ENCODE measurements at regions not wholly inside any gene's neighbourhood (a gene's known extent, or its start where the extent isn't known, plus 50 kb on each side); places are given as distances from the start of the nearest gene placed in this dataset.

DNA sequence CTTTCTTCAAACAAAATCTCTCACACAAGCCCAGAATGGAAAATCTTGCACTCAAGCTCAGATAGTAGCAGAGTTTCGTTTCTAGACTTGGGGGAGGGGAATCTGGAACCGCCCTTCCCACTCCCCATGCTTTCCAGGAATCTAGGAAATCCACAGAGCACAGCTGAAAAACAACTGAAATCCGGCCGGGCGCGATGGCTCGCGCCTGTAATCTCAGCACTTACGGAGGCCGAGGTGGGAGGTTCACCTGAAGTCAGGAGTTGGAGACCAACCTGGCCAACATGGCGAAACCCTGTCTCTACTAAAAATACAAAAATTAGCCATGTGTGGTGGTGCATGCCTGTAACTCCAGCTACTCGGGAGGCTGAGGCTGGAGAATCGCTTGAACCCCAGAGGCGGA is 127.3 kb upstream of the SLC34A2 start:
- no peak for DNase-seq (ENCODE audit: low spot score)

DNA sequence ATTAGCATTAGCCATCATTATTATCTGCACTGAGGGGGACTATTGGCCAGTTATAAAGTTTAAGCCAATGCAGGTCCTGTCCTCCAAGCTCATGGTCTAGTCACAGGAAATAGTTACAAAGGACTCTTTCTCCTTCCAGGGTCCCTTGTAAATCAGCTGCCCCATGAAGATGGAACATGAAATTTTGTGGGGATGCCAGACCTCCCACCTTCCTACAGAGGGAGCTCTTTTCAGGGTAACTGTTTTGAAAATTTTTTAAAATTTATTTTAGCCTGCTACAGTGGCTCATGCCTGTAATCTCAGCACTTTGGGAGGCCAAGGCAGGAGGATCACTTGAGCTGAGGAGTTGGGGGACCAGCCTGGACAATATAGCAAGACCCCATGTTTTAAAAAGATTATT is 124.4 kb upstream of the SLC34A2 start:
- no peak for DNase-seq (ENCODE audit: low spot score)

DNA sequence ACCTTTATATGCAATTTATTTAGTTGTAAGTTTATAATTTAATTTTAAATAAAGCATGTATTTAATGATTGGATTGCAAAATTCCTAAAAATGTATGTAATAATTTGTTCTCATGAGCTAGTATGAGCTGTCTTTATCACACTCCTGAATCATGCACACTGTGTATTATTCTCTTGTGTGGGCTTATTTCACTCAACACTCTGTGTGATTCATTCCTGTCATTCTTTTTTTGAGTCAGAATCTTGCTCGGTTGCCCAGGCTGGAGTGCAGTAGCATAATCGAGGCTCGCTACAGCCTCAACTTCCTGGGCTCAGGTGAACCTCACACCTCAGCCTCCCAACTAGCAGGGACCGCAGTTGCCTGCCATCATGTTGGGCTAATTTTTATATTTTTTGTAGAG is 123.1 kb upstream of the SLC34A2 start:
- no peak for DNase-seq (ENCODE audit: low spot score)

DNA sequence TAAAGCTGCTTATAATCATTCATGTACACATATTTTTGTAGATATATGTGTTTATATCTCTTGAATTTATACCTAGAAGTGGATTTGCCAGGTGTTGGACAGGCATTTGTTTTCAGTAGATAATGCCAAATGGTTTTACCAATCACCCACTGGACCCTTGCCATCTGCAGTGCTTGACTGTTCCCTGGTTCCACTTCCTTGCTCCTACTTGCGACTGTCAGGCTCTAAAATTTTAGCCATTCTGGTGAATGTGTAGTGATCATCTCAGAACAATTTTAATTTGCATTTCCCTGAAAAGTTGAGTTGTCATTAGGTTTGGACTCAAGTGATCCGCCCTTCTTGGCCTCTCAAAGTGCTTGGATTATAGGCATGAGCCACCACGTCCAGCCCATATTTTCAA is 122.4 kb upstream of the SLC34A2 start:
- no peak for DNase-seq (ENCODE audit: low spot score)

DNA sequence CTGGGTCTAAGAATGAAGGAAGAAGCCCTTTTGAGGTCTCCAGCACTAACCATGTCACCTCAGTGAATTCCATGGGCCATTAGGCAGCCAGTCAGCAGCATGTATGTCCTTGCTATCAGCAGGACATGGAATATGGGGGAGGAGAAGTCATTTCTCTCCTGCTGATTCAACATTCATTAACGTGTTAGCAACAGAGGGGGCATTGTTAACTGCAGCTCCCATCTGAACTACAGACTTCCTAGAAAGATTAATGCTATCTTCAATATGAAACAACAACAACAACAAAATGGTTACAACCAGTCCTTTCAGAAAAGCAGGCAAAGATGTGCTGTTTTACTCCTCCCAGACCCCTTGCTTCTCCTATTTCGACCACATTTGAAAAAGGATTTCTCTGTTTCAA is 120.4 kb upstream of the SLC34A2 start:
- DNase-seq (ENCODE audit: low spot score): peak; percentile 12

DNA sequence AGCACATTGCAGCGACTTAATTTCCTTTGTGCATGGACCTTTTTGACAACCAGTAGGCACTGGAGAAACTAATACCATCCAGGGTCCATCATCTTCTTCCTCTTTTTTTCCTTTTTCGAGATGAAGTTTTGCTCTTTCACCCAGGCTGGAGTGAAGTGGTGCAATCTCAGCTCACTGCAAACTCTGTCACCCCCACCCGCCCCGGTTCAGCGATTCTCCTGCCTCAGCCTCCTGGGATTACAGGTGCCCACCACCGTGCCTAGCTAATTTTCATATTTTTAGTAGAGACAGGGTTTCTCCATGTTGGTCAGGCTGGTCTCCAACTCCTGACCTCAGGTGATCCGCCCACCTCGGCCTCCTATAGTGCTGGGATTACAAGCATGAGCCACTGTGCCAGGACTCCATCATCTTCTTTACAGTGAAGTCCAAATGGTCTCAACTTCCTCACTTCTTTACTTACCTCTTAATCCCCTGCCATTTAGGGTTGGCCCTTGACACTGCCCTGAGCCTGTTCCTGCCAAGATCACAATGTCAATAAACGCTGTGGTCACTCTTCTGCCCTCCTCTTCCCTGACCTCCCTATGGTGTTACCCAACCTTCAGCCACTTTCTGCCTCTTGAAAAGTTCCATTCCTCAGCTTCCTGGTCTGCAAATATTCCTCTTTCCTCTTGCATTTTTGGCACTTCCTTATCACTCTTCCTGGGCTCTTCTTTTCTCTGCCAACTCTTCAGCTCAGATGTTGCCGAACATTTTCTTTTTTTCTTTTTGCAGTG is 119.8 kb upstream of the SLC34A2 start:
- DNase-seq (ENCODE audit: low spot score): no peak

DNA sequence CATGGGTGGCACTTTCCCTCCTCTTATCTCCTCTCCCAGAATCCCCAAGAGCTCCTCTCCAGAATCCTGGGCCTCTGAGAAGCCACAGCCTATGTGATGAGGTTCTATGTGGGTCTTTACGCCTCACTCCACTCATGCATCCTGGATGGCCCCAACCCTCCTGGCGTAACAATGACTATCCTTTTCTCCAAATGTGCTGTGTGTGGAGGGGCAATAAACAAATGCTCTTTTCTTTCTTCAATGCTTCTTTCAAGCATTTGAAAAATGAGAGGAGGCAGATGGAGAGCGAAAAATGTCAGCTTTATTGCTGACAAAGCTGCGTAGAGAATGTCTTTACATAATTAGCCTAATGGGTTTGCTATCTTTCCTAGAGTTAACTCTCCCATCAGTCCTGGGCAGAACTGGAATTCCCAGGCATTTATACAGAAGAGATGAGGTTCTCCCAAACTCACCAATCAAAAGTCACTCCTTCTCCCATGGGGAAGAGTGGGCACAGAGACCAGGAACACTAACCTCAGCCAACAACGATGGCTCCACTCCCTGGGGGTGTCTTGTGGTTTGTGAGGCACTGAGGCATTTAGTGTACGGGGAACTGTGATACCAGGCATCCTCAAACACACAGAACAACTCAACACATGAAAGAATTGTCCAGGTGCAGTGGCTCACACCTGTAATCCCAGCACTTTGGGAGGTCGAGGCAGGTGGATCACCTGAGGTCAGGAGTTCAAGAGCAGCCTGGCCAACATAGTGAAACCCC is 118.9 kb upstream of the SLC34A2 start:
- no peak for DNase-seq (ENCODE audit: low spot score)

DNA sequence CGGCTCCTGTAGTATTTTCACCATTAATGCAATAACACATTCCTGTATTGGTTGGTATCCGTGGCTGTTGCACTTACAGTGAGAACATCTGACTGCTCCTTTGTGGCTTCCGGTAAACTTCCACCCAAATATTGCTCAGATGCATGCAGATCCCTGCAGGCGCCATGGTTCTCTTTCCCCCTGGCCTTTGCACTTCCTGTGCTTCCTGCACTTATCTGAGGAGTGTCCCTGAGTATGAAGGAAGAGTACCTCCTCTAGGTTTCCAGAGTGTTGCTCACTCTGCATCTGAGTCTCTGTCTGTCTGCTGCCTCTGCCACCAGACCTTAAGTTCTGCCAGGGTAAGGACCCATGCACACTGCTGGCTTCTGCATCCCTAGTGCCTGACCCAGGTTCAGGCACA is 117.2 kb upstream of the SLC34A2 start:
- no peak for DNase-seq (ENCODE audit: low spot score)

DNA sequence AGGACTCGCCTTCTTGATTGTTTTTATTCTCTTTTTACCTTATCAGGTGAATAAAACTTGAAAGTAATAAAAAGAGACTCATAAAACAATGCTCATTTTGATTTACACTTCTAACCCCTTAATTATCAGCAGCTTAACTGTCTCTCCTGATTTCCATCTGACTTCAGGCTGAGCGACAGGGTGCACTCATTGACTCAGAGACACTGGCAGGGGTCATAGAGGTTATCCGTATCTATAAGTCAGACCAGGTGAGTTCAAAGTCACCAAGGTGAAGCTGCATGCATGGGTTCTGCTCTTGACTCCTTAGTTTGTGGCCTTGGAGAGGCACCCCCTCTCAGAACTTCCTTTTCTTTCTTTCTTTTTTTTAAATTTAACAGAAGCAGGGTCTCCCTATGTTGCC is 116.4 kb upstream of the SLC34A2 start:
- DNase-seq (ENCODE audit: low spot score): no peak

DNA sequence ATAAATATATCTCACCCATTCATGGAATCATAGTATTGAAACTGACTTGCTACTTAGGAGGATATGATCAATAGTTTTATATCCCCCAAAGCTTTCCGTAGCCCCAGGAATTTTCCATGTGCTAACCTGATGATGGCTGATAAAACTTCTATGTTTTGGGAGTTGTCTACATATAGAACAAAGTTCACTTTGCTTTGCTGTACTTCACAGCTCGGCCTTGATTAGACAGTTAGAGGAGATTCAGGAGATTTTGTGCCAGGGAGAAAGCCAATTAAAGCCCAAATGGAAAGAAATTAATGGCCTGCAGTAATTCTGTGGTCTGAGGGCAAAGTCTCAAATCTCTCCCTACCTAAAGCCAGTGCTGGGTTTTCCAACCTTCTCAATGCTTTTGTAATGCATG is 114.9 kb upstream of the SLC34A2 start:
- no peak for DNase-seq (ENCODE audit: low spot score)

DNA sequence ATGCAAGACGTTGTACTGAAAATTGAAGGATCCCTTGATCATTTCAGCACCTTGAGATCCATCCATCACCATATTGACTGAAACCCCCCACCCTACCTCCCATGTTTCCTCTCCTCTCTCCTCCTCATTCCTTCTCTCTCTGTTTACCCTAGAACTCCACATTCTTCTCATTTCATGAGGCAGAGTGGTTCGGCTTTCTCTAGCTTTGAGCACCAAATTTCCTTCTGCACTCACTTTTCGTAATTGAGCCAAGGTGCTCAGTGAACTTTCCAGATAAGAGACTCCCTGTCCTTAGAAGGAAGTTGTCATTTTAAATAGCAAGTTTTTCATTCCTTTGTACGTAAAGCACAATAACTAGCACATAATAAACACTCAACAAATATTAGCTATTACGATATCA is 108.3 kb upstream of the SLC34A2 start:
- no peak for DNase-seq (ENCODE audit: low spot score)

DNA sequence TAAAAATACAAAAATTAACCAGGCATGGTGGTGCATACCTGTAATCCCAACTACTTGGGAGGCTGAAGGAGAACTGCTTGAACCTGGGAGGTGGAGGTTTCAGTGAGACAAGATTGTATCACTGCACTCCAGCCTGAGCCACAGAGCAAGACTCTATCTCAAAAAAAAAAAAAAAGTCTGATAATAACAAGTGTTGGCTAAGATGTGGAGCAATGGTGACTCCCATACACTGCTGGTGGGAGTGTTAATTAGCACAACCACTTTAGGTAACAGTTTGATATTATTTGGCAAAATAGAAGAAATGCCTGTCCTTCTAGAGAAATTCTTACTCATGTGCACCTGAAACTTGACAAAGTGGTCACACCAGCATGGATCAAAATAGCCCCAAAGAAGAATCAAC is 106.2 kb upstream of the SLC34A2 start:
- DNase-seq (ENCODE audit: low spot score): no peak

DNA sequence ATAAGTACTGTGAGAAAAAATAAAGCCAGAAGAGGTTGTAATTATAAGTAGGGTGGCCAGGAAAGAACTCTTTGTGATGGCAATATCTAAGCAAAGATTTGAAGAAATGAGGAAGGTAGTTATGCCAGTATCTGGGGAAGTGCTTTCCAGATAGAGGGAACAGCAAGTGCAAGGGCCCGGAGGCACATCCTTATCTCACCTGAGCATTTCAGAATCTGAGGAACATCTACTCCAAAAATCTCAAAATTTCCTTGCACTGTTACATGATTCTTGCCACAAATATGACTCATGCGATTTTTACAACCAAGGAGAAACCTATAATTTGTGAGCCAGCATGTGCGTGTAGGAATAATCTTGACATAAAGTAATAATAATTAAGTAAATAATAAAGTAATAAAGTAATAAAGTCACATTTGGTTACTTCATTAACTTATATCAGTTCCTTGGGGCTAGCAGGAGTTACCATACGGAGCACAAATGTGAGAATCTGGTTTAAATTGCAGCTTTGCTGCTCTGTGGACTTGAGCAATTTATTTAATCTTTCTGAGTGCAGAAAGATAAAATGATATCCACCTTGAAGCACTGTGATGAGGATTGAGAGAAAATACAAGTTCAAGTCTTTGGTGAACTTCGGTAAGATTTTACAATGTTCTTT is 105.1 kb upstream of the SLC34A2 start:
- DNase-seq (ENCODE audit: low spot score): no peak

DNA sequence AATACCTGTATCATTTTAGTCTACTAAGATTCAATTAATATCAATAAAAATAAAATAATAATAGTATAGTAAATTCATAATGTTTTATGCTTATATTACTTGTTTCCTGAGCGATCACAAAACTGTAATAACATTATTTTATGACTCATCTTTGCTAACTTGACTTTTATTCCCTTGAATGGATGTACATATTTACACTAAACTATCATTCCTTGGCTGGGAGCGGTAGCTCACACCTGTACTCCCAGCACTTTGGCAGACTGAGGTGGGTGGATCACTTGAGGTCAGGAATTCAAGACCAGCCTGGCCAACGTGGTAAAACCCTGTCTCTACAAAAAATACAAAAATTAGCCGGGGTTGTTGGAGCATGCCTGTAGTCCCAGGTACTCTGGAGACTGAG is 104.0 kb upstream of the SLC34A2 start:
- peak; percentile 63 for DNase-seq (ENCODE audit: low spot score)

DNA sequence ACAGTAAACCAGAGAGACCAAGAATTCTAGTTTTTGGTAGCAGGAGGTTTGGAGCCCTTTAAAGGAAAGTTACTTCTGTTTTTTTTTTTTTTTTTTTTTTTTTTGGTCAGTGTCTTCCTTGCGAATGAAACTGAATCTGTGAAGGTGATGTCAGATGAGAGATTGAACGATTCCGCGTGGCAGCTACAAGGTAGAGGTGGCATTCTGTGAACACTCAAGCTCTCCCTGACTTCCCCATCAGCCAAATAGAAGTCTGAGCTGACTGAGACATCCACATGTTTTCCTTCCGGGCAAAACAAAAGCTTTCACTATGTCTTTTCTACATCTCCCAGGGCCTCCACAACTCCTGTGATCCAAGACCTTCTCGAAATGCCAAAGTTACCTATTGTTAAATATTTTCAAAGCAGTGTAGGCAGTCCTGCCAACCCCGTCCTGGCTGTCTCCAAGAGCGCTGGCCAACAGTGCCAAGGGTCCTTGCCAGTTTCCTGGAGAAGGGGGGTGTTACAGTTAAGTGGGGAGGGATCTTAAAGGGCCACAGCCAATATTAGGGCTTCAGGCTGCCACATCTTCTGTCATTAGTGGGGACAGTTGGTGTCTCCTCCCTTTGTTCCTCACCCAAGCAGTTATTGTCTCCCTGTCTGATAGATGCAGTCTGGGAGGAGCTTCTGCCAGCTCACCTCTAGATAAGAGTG is 102.9 kb upstream of the SLC34A2 start:
- peak; percentile 78 for DNase-seq (ENCODE audit: low spot score)

DNA sequence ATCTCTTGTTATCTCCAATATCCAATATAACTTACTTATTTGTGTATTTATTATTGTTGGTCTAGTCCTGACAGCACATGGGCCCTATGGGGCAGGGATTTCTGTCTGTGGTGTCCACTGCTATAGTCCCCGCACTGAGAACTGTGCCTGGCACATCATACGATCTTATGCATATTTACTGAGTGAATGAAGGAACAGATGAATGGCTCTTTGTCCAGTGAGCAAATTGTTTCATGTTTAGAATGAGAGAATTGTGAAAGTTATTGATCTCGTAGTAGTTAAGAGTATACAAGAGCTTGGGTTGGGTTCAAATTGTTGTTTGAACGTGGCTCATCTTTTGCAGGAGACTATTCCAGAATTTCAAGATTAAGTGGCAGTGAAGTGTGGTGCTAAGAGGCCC is 96.1 kb upstream of the SLC34A2 start:
- DNase-seq (ENCODE audit: low spot score): no peak

DNA sequence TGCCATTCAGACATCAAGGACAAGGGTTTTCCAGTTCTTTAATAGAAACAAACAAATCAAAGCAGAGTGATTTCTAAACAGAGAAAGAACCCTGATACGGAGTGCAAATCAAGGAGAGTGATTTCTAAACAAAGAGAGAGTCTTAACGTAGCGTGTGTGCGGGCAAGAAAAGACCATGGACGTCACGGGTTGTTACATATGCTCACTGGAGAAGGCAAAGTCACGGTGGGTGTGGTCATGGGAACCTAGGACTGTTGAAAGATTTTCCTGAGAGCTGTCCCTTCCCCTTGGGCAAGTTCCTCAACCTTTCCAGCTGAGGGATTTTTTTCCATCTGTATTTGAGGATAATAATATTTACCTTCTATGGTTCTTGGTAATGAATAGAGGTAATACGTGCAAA is 95.0 kb upstream of the SLC34A2 start:
- no peak for DNase-seq (ENCODE audit: low spot score)

DNA sequence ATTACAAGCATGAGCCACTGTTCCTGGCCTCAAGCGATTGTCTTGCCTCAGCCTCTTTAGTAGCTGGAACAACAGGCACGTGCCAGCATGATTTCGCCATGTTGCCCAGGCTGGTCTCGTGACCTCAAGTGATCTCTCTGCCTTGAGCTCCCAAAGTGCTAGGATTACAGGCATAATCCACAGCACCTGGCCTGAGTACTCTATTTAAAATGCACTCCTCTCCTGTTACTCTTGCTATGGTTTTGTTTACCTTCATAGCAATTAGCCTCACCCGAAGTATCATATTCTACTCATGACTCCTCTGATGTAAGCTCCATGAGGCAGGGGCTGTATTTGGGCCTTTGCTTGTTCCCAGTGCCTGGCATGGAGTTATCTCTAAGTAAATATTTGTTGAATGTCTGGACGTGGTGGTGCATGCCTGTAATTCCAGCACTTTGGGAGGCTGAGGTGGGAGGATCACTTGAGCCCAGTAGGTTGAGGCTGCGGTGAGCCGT is 92.5 kb upstream of the SLC34A2 start:
- no peak for DNase-seq (ENCODE audit: low spot score)

DNA sequence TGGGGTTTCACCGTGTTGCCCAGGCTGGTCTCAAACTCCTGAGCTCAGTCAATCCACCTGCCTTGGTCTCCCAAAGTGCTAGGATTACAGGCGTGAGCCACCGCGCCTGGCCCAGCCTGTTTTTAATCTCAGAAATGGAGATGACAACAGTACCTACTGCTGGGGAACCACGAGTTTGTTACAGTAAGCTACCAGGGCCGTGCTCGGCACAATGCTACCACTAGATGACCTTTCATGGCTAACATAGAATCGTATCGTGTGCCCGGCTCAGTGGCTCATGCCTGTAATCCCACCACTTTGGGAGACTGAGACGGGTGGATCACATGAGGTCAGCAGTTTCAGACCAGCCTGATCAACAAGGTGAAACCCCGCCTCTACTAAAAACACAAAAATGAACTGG is 90.8 kb upstream of the SLC34A2 start:
- DNase-seq (ENCODE audit: low spot score): no peak

DNA sequence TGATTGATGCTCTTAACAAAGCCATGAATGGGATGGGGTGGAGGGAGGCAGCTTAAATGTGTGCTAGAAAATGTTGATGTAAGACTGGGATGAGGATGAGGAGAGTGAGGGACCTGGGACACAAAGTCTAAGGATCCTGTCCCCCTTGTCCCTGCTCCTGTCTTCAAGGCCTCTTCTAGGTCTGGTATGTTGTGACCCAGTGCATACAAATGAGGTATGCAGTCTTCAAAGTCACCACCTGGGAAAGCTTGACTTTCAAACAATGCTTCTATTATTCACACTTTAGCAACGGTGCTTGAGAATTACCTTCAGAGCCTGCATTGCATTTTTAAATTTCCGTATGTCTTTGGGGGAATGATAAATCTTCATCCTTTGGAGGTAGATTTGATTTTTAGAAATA is 88.4 kb upstream of the SLC34A2 start:
- no peak for DNase-seq (ENCODE audit: low spot score)

DNA sequence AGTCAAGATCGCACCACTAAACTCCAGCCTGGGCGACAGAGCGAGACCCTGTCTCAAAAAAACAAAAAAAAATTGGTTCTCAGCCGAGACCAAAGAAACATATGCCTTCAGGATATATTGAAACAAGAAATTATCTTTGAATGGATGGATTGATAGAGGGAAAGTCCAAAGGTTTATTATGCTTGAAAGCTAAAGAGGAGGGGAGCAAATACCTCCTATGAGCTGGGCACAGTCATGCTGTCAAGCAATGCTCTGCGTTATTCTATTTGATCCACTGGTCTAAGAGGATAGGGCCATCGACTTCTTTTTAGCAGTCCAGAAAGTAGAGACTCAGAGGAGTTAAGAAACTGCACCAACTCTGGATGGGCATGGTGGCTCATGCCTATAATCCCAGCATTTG is 85.9 kb upstream of the SLC34A2 start:
- no peak for DNase-seq (ENCODE audit: low spot score)

DNA sequence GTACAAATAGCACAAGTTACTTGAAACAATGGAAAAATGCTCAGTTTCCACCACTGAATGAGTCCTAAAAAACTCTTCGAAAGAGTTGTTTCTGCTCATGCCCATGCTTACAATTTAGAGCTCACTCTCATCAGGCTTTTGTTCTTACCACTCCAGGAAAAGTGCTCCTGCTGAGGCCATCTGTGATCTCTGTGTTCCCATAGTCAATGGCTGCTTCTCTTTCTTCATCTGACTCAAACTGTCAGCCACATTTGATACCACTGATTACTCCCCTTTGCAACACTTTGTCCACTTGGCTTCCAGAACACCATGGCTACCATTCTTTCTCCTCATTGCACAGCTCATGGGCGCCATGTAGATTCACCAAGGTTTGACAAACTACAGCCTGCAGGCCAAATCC is 80.0 kb upstream of the SLC34A2 start:
- DNase-seq (ENCODE audit: low spot score): no peak

All from HT-29 (cell line).